ENCODE measurements at regions not wholly inside any gene's neighbourhood (a gene's known extent, or its start where the extent isn't known, plus 50 kb on each side); places are given as distances from the start of the nearest gene placed in this dataset.

DNA sequence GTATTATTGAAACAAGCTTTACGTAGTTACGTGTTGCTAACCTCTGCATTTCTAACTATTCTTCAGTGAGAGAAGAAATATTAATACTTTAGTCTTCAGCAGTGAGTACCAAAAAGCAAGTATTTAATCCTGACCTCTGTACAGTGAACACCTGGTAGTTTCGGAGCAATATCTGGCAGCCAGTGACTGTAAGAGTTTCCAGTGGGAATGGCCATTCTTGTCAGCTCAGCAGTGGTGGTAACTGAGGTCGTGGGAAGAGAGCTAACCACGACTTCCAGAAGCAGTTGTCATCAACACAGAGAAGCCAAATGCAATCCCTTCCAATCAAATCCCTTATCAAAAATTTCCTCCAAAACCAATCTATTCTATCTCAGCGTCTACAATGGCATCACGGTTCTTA, 1500.2 kb upstream of the FLRT2 start:
- WGBS (ENCODE audit: insufficient coverage), result 100% methylated on average over 1 of the region's 7 CpGs
- no peaks in the 10 kb centered on the region for H3K4me1 ChIP-seq (ENCODE audit: control insufficient read depth in 1 of 2, insufficient read depth in 2 of 2, low read length in 2 of 2)
- H4K20me1 ChIP-seq (ENCODE audit: insufficient read depth, low read length), result no peaks in the 10 kb centered on the region
- H3K4me2 ChIP-seq (replicated peaks; ENCODE audit: extremely low read depth, low read length, poor library complexity, severe bottlenecking), result no peak overlapping the region
- TF ChIP-seq, protein P1, sequence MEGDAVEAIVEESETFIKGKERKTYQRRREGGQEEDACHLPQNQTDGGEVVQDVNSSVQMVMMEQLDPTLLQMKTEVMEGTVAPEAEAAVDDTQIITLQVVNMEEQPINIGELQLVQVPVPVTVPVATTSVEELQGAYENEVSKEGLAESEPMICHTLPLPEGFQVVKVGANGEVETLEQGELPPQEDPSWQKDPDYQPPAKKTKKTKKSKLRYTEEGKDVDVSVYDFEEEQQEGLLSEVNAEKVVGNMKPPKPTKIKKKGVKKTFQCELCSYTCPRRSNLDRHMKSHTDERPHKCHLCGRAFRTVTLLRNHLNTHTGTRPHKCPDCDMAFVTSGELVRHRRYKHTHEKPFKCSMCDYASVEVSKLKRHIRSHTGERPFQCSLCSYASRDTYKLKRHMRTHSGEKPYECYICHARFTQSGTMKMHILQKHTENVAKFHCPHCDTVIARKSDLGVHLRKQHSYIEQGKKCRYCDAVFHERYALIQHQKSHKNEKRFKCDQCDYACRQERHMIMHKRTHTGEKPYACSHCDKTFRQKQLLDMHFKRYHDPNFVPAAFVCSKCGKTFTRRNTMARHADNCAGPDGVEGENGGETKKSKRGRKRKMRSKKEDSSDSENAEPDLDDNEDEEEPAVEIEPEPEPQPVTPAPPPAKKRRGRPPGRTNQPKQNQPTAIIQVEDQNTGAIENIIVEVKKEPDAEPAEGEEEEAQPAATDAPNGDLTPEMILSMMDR (IDR thresholded peaks at IDR 0.05), result no peak
- no peaks in the 10 kb centered on the region for H3K36me3 ChIP-seq (replicated peaks in 1 of 2; ENCODE audit: control insufficient read depth in 1 of 2, insufficient read depth in 2 of 2, low read length in 2 of 2)
- intact Hi-C loops (cut with micrococcal nuclease), result no loop called here
- H3K9ac ChIP-seq (ENCODE audit: insufficient read depth, low read length, poor library complexity, severe bottlenecking), result no peak overlapping the region
- no peak overlapping the region for H3K27ac ChIP-seq (ENCODE audit: low read depth in 1 of 2, low read length in 2 of 2)
- no peak overlapping the region for H3K4me3 ChIP-seq (replicated peaks in 1 of 3; ENCODE audit: low read depth in 2 of 3, low read length in 3 of 3)
- Mint-ChIP-seq H3K9me3 (peaks cover 0 to 3% (median 0%) of the 10 kb centered on the region in 7 donors), H3K36me3 (no peaks in the 10 kb centered on the region), H3K4me1 (no peaks in the 10 kb centered on the region), H3K4me3 (no peak overlapping the region), H3K27ac (no peak overlapping the region), H3K27me3 (ENCODE audit: low read depth in 3 of 3) (peaks cover 0 to 3% (median 0%) of the 10 kb centered on the region in 3 donors)
- no peak for DNase-seq
- no peak overlapping the region for H2AFZ ChIP-seq (ENCODE audit: insufficient read depth, low read depth, low read length, poor library complexity, severe bottlenecking)
- no peaks in the 10 kb centered on the region for H3K27me3 ChIP-seq (ENCODE audit: control insufficient read depth in 2 of 2, insufficient read depth in 2 of 2, low read length in 2 of 2)
- H3K9me3 ChIP-seq (replicated peaks in 1 of 2; ENCODE audit: control insufficient read depth in 1 of 2, insufficient read depth in 1 of 2, low read length in 2 of 2), result no peaks in the 10 kb centered on the region
- H3K79me2 ChIP-seq (ENCODE audit: insufficient read depth, low read length), result no peaks in the 10 kb centered on the region

DNA sequence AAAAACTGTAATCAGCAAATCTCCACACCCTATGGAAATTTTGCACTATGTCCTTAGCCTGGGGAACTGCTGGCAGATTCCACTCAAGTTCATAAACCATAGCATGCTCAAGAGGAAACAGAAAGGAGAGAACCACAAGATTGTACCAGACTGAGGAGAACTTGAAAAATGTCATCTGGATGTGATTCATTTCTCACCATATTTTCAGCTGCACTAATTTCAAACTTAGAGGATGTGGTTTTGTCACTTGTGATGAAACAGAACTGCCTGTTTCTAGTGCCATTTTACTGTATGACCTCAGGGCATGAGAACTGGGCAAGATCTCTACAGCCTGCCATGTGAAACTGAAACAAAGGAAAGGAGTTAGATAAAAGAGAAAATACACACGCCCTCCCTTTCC, 1493.1 kb upstream of the FLRT2 start:
- TF ChIP-seq, protein P1 (IDR thresholded peaks at IDR 0.05), result no peak
- Histone ChIP-seq H3K9me3 (replicated peaks in 1 of 2; ENCODE audit: control insufficient read depth in 1 of 2, insufficient read depth in 1 of 2, low read length in 2 of 2) (no peaks in the 10 kb centered on the region), H3K4me3 (replicated peaks in 1 of 3; ENCODE audit: low read depth in 2 of 3, low read length in 3 of 3) (peak overlapping the region in 1 of 3 experiments; percentile 8), H3K27ac (ENCODE audit: low read depth in 1 of 2, low read length in 2 of 2) (no peak overlapping the region), H3K4me1 (ENCODE audit: control insufficient read depth in 1 of 2, insufficient read depth in 2 of 2, low read length in 2 of 2) (no peaks in the 10 kb centered on the region), H3K79me2 (ENCODE audit: insufficient read depth, low read length) (no peaks in the 10 kb centered on the region), H2AFZ (ENCODE audit: insufficient read depth, low read depth, low read length, poor library complexity, severe bottlenecking) (no peak overlapping the region), H4K20me1 (ENCODE audit: insufficient read depth, low read length) (no peaks in the 10 kb centered on the region), H3K4me2 (replicated peaks; ENCODE audit: extremely low read depth, low read length, poor library complexity, severe bottlenecking) (peak overlapping the region; percentile 8), H3K9ac (ENCODE audit: insufficient read depth, low read length, poor library complexity, severe bottlenecking) (no peak overlapping the region), H3K27me3 (ENCODE audit: control insufficient read depth in 2 of 2, insufficient read depth in 2 of 2, low read length in 2 of 2) (no peaks in the 10 kb centered on the region), H3K36me3 (replicated peaks in 1 of 2; ENCODE audit: control insufficient read depth in 1 of 2, insufficient read depth in 2 of 2, low read length in 2 of 2) (no peaks in the 10 kb centered on the region)
- H3K36me3 Mint-ChIP-seq, result no peaks in the 10 kb centered on the region
- H3K27me3 Mint-ChIP-seq (ENCODE audit: low read depth in 3 of 3), result no peaks in the 10 kb centered on the region
- DNase-seq, result peak in 2 of 3 donors; percentile 8 to 29
- intact Hi-C loops (cut with micrococcal nuclease), result no loop called here
- H3K27ac Mint-ChIP-seq, result no peak overlapping the region
- WGBS (ENCODE audit: insufficient coverage), result no CpG with 5 or more reads among the region's 1 CpG
- peak overlapping the region in 1 of 2 donors; percentile 44 for H3K4me3 Mint-ChIP-seq
- peaks cover 0 to 7% (median 0%) of the 10 kb centered on the region in 7 donors for H3K9me3 Mint-ChIP-seq
- H3K4me1 Mint-ChIP-seq, result peaks cover 10% of the 10 kb centered on the region

Measured in CD14-positive monocyte (primary cell).